SK-N-SH treated with all-trans-retinoic acid at 6 μM for 48 hours (cell line): ENCODE measurements at regions not wholly inside any gene's neighbourhood (a gene's known extent, or its start where the extent isn't known, plus 50 kb on each side); places are given as distances from the start of the nearest gene placed in this dataset.

Experiments used
- ATAC-seq: fragments of 200-7000 bp; cut with Tn5 transposase; 3 replicates; pipeline ENCODE4 v1.9.1; 2020; ENCODE audit warnings: mild to moderate bottlenecking, moderate library complexity
- ARNTL ChIP-seq: fragments of 450-650 bp; formaldehyde crosslinking; IDR thresholded peaks from 2 replicates; pipeline ENCODE4 v1.5.0; 2020; ENCODE audit warnings: low read depth, mild to moderate bottlenecking, moderate library complexity, borderline replicate concordance
- BACH2 ChIP-seq: fragments of 250-450 bp; sonication (Bioruptor Pico); IDR thresholded peaks from 2 replicates; pipeline ENCODE4 v1.9.0; 2021; ENCODE audit warnings: mild to moderate bottlenecking, borderline replicate concordance
- CREB5 ChIP-seq: fragments of 250-450 bp; sonication (Bioruptor Pico); IDR thresholded peaks from 2 replicates; pipeline ENCODE4 v1.5.1; 2020; ENCODE audit warnings: low read depth, mild to moderate bottlenecking, moderate library complexity
- ESRRG ChIP-seq: fragments of 250-450 bp; sonication (Bioruptor Pico); IDR thresholded peaks from 2 replicates; pipeline ENCODE4 v1.6.1; 2021; ENCODE audit warnings: mild to moderate bottlenecking
- GLIS3 ChIP-seq: fragments of 250-450 bp; sonication (Bioruptor Pico); IDR thresholded peaks from 2 replicates; pipeline ENCODE4 v1.5.0; 2020; ENCODE audit warnings: mild to moderate bottlenecking, moderate library complexity
- ISL1 ChIP-seq: fragments of 250-450 bp; sonication (Bioruptor Pico); IDR thresholded peaks from 2 replicates; pipeline ENCODE4 v2.1.2; 2022; ENCODE audit warnings: mild to moderate bottlenecking, moderate library complexity
- OSR1 ChIP-seq: fragments of 250-450 bp; sonication (Bioruptor Pico); IDR thresholded peaks from 2 replicates; pipeline ENCODE4 v1.8.0; 2022; ENCODE audit warnings: moderate library complexity, mild to moderate bottlenecking, inconsistent platforms
- PATZ1 ChIP-seq: fragments of 250-450 bp; sonication (Bioruptor Pico); IDR thresholded peaks from 2 replicates; pipeline ENCODE4 v1.8.0; 2020; ENCODE audit warnings: mild to moderate bottlenecking, moderate library complexity, borderline replicate concordance
- POU6F1 ChIP-seq: fragments of 250-450 bp; sonication (Bioruptor Pico); IDR thresholded peaks from 2 replicates; pipeline ENCODE4 v1.8.0; 2021; ENCODE audit warnings: low read depth, mild to moderate bottlenecking, moderate library complexity, borderline replicate concordance
- RARB ChIP-seq: fragments of 250-450 bp; sonication (Bioruptor Pico); IDR thresholded peaks from 2 replicates; pipeline ENCODE4 v1.8.0; 2021; ENCODE audit warnings: mild to moderate bottlenecking, moderate library complexity
- TCF4 ChIP-seq: fragments of 250-450 bp; sonication (Bioruptor Pico); IDR thresholded peaks from 2 replicates; pipeline ENCODE4 v1.8.0; 2021; ENCODE audit warnings: mild to moderate bottlenecking, moderate library complexity, borderline replicate concordance
- TOX ChIP-seq: fragments of 250-450 bp; sonication (Bioruptor Pico); IDR thresholded peaks from 2 replicates; pipeline ENCODE4 v1.8.0; 2021; ENCODE audit warnings: mild to moderate bottlenecking, moderate library complexity, borderline replicate concordance
- ZC3H10 ChIP-seq: fragments of 250-450 bp; sonication (Bioruptor Pico); IDR thresholded peaks from 2 replicates; pipeline ENCODE4 v1.5.1; 2021; ENCODE audit warnings: mild to moderate bottlenecking, moderate library complexity
- ZFP3 ChIP-seq: fragments of 250-450 bp; sonication (Bioruptor Pico); IDR thresholded peaks from 2 replicates; pipeline ENCODE4 v1.5.0; 2020; ENCODE audit warnings: mild to moderate bottlenecking, moderate library complexity
- ZFP30 ChIP-seq: fragments of 450-650 bp; formaldehyde crosslinking; IDR thresholded peaks from 2 replicates; pipeline ENCODE4 v1.5.0; 2022; ENCODE audit warnings: mild to moderate bottlenecking, moderate library complexity
- ZNF565 ChIP-seq: fragments of 450-650 bp; formaldehyde crosslinking; conservative IDR thresholded peaks from 2 replicates; pipeline ENCODE4 v1.5.0; 2020; ENCODE audit warnings: low read depth, mild to moderate bottlenecking, moderate library complexity
- ZNF70 ChIP-seq: fragments of 450-650 bp; formaldehyde crosslinking; IDR thresholded peaks from 2 replicates; pipeline ENCODE4 v1.5.0; 2020; ENCODE audit warnings: mild to moderate bottlenecking, moderate library complexity
- ZNF8 ChIP-seq: fragments of 450-650 bp; formaldehyde crosslinking; IDR thresholded peaks from 2 replicates; pipeline ENCODE4 v1.5.0; 2020; ENCODE audit warnings: mild to moderate bottlenecking, moderate library complexity
- TF ChIP-seq, protein P1 (sequence below): fragments of 250-450 bp; sonication (Bioruptor Pico); IDR thresholded peaks from 2 replicates; pipeline ENCODE4 v1.5.1; 2021; ENCODE audit warnings: mild to moderate bottlenecking, moderate library complexity
- TF ChIP-seq, protein P2 (sequence below): fragments of 250-450 bp; sonication (Bioruptor Pico); IDR thresholded peaks from 2 replicates; pipeline ENCODE4 v1.5.0; 2020; ENCODE audit warnings: mild to moderate bottlenecking, moderate library complexity

- peak; percentile 50 for ATAC-seq
- TF ChIP-seq TCF4 (CRISPR knock-in tag) (no peak), BACH2 (CRISPR knock-in tag) (no peak), ZNF8 (CRISPR knock-in tag) (no peak), OSR1 (no peak), ZC3H10 (CRISPR knock-in tag) (no peak), ARNTL (CRISPR knock-in tag) (no peak), RARB (no peak), ZFP3 (no peak), ESRRG (CRISPR knock-in tag) (no peak), TOX (CRISPR knock-in tag) (no peak), ZNF565 (no peak), PATZ1 (CRISPR knock-in tag) (no peak), ZNF70 (no peak), POU6F1 (no peak), GLIS3 (CRISPR knock-in tag) (no peak), ISL1 (CRISPR knock-in tag) (no peak), ZFP30 (CRISPR knock-in tag) (no peak)
- TF ChIP-seq, protein P1, sequence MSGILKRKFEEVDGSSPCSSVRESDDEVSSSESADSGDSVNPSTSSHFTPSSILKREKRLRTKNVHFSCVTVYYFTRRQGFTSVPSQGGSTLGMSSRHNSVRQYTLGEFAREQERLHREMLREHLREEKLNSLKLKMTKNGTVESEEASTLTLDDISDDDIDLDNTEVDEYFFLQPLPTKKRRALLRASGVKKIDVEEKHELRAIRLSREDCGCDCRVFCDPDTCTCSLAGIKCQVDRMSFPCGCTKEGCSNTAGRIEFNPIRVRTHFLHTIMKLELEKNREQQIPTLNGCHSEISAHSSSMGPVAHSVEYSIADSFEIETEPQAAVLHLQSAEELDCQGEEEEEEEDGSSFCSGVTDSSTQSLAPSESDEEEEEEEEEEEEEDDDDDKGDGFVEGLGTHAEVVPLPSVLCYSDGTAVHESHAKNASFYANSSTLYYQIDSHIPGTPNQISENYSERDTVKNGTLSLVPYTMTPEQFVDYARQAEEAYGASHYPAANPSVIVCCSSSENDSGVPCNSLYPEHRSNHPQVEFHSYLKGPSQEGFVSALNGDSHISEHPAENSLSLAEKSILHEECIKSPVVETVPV = no peak
- TF ChIP-seq, protein P2, sequence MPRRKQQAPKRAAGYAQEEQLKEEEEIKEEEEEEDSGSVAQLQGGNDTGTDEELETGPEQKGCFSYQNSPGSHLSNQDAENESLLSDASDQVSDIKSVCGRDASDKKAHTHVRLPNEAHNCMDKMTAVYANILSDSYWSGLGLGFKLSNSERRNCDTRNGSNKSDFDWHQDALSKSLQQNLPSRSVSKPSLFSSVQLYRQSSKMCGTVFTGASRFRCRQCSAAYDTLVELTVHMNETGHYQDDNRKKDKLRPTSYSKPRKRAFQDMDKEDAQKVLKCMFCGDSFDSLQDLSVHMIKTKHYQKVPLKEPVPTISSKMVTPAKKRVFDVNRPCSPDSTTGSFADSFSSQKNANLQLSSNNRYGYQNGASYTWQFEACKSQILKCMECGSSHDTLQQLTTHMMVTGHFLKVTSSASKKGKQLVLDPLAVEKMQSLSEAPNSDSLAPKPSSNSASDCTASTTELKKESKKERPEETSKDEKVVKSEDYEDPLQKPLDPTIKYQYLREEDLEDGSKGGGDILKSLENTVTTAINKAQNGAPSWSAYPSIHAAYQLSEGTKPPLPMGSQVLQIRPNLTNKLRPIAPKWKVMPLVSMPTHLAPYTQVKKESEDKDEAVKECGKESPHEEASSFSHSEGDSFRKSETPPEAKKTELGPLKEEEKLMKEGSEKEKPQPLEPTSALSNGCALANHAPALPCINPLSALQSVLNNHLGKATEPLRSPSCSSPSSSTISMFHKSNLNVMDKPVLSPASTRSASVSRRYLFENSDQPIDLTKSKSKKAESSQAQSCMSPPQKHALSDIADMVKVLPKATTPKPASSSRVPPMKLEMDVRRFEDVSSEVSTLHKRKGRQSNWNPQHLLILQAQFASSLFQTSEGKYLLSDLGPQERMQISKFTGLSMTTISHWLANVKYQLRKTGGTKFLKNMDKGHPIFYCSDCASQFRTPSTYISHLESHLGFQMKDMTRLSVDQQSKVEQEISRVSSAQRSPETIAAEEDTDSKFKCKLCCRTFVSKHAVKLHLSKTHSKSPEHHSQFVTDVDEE (CRISPR knock-in tag) = no peak
Measured at GRCh38 chr10:21172930-21173801, 276.1 kb upstream of the NEBL start.

DNA sequence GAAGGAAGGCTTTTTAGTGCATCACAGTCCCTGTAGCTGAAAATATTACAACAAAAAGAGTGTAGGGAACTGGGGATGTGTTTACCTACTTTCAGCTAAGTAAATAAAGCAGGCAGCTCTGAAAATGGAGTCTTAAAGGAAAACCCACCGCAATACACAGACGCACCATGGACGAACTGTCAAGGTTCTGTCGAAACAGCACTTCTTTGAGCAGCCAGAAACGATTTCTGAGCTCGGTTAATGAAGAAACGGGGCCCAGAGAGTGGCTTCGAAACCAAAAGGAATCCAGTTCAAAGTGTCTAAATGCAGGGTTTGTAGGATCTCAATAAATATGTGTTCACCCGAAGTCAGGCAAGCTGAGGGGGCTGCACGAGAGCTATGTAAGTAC is 275.4 kb upstream of the NEBL start:
- no peak for TF ChIP-seq POU6F1
- TF ChIP-seq ZNF8 (CRISPR knock-in tag) = no peak
- no peak for TF ChIP-seq PATZ1 (CRISPR knock-in tag)
- TF ChIP-seq ZFP3 = no peak
- no peak for TF ChIP-seq RARB
- TF ChIP-seq ZNF565 = no peak
- TF ChIP-seq, protein P2 (CRISPR knock-in tag) = no peak
- TF ChIP-seq BACH2 (CRISPR knock-in tag) = no peak
- no peak for TF ChIP-seq ISL1 (CRISPR knock-in tag)
- no peak for TF ChIP-seq CREB5
- TF ChIP-seq TOX (CRISPR knock-in tag) = no peak
- no peak; the same call in 2 of the 3 replicates for ATAC-seq
